ENCODE measurements at regions not wholly inside any gene's neighbourhood (a gene's known extent, or its start where the extent isn't known, plus 50 kb on each side); places are given as distances from the start of the nearest gene placed in this dataset.

- DNase-seq, result no peak
Observed at GRCh38 chr7:13159467-13160184, 472.2 kb downstream of the ARL4A start.

- DNase-seq, result no peak
Observed at GRCh38 chr7:13161125-13161524, 473.7 kb downstream of the ARL4A start.

GRCh38 chr7:13165854-13166253 lies 478.4 kb downstream of the ARL4A start:
- DNase-seq, result no peak

- no peak for DNase-seq
Observed at GRCh38 chr7:13166801-13167200, 479.4 kb downstream of the ARL4A start.

- DNase-seq, result no peak
Observed at GRCh38 chr7:13169356-13169755, 481.9 kb downstream of the ARL4A start.

GRCh38 chr7:13174991-13175390 lies 487.6 kb downstream of the ARL4A start:
- DNase-seq, result no peak

GRCh38 chr7:13179011-13179582 lies 491.7 kb downstream of the ARL4A start:
- no peak for DNase-seq

GRCh38 chr7:13179775-13180523 lies 492.5 kb downstream of the ARL4A start:
- no peak for DNase-seq

- no peak for DNase-seq
Observed at GRCh38 chr7:13181216-13181615, 493.8 kb downstream of the ARL4A start.

GRCh38 chr7:13185139-13185538 lies 497.7 kb downstream of the ARL4A start:
- DNase-seq, result no peak

GRCh38 chr7:13188236-13188805 lies 500.9 kb downstream of the ARL4A start:
- DNase-seq, result no peak

GRCh38 chr7:13188922-13189321 lies 501.5 kb downstream of the ARL4A start:
- DNase-seq, result no peak

- no peak for DNase-seq
Observed at GRCh38 chr7:13189668-13190067, 502.2 kb downstream of the ARL4A start.

GRCh38 chr7:13197501-13197900 lies 510.1 kb downstream of the ARL4A start:
- no peak for DNase-seq

- DNase-seq, result no peak
Observed at GRCh38 chr7:13198036-13198435, 510.6 kb downstream of the ARL4A start.

- no peak for DNase-seq
Observed at GRCh38 chr7:13198727-13199126, 511.3 kb downstream of the ARL4A start.

GRCh38 chr7:13201628-13202027 lies 514.2 kb downstream of the ARL4A start:
- DNase-seq, result no peak

GRCh38 chr7:13217768-13218167 lies 530.3 kb downstream of the ARL4A start:
- DNase-seq, result no peak

GRCh38 chr7:13225068-13225467 lies 537.6 kb downstream of the ARL4A start:
- DNase-seq, result no peak

- no peak for DNase-seq
Observed at GRCh38 chr7:13226385-13226784, 539.0 kb downstream of the ARL4A start.

- no peak for DNase-seq
Observed at GRCh38 chr7:13231216-13231615, 543.8 kb downstream of the ARL4A start.

- no peak for DNase-seq
Observed at GRCh38 chr7:13235436-13235835, 548.0 kb downstream of the ARL4A start.

GRCh38 chr7:13236026-13236425 lies 548.6 kb downstream of the ARL4A start:
- no peak for DNase-seq

- DNase-seq, result no peak
Observed at GRCh38 chr7:13240349-13240748, 552.9 kb downstream of the ARL4A start.

Data from activated CD4-positive, alpha-beta T cell treated with anti-CD3 and anti-CD28 coated beads, Interleukin-2, amount 50 U/mL, for 48 hours (primary cell).